Breast epithelium (tissue), 3 donors: ENCODE measurements at regions not wholly inside any gene's neighbourhood (a gene's known extent, or its start where the extent isn't known, plus 50 kb on each side); places are given as distances from the start of the nearest gene placed in this dataset.

Experiments
- CTCF ChIP-seq, 3 donors: fragments of 450-650 bp; IDR thresholded peaks; one replicate each; pipeline ENCODE4 v1.5.1; 2016 to 2017; ENCODE audit warnings: antibody characterized with exemption in 3 of 3, mild to moderate bottlenecking in 3 of 3, moderate library complexity in 3 of 3
- POLR2AphosphoS5 ChIP-seq, 3 donors: sonication (generic); formaldehyde crosslinking; IDR thresholded peaks; one replicate each; pipeline ENCODE4 v1.6.1; 2017; ENCODE audit warnings: antibody characterized with exemption in 3 of 3

- no peak for TF ChIP-seq POLR2AphosphoS5 (IDR thresholded peaks at IDR 0.05)
- no peak for TF ChIP-seq CTCF (IDR thresholded peaks at IDR 0.05)
These were observed 80.6 kb upstream of the SMIM23 start for GRCh38 chr5:171705036-171705435.
